GM12801 (cell line): ENCODE measurements at regions not wholly inside any gene's neighbourhood (a gene's known extent, or its start where the extent isn't known, plus 50 kb on each side); places are given as distances from the start of the nearest gene placed in this dataset.

Experiments
- TF ChIP-seq, protein P1 (sequence below): IDR thresholded peaks from one replicate; pipeline ENCODE4 v1.5.1; 2011; ENCODE audit warnings: control low read depth; ENCODE audit not compliant: insufficient read length; ENCODE audit errors: extremely low read depth

DNA sequence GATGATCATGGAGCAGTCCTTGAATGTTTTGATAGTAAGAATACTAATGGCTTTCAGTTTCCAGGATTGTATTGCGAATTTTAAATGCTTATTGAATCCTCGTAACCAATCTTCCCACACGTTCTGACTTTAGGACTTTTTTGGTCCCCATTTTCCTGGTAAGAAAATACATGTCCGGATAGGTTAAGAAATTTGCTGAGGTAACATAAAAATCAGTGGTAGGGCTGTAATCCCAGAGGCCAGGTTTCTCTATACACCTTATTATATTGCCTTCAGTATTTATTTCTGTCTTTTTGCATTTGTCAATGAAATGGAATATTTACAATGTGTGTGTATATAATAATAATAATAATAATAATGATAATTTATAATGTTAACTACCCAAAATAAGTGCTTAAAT lies 603.2 kb downstream of the TMEM182 start:
- TF ChIP-seq, protein P1, sequence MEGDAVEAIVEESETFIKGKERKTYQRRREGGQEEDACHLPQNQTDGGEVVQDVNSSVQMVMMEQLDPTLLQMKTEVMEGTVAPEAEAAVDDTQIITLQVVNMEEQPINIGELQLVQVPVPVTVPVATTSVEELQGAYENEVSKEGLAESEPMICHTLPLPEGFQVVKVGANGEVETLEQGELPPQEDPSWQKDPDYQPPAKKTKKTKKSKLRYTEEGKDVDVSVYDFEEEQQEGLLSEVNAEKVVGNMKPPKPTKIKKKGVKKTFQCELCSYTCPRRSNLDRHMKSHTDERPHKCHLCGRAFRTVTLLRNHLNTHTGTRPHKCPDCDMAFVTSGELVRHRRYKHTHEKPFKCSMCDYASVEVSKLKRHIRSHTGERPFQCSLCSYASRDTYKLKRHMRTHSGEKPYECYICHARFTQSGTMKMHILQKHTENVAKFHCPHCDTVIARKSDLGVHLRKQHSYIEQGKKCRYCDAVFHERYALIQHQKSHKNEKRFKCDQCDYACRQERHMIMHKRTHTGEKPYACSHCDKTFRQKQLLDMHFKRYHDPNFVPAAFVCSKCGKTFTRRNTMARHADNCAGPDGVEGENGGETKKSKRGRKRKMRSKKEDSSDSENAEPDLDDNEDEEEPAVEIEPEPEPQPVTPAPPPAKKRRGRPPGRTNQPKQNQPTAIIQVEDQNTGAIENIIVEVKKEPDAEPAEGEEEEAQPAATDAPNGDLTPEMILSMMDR, result no peak

- TF ChIP-seq, protein P1, result no peak
Measured at GRCh38 chr2:103367877-103368276, 606.0 kb downstream of the TMEM182 start.

GRCh38 chr2:103383541-103383940 lies 621.7 kb downstream of the TMEM182 start:
- TF ChIP-seq, protein P1, result no peak

- TF ChIP-seq, protein P1, result no peak
Measured at GRCh38 chr2:103386872-103387271, 625.0 kb downstream of the TMEM182 start.

GRCh38 chr2:103387888-103388287 lies 626.1 kb downstream of the TMEM182 start:
- TF ChIP-seq, protein P1, result no peak

- TF ChIP-seq, protein P1, result no peak
Measured at GRCh38 chr2:103396152-103396551, 634.3 kb downstream of the TMEM182 start.

GRCh38 chr2:103401621-103402020 lies 639.8 kb downstream of the TMEM182 start:
- TF ChIP-seq, protein P1, result no peak

GRCh38 chr2:103402336-103402735 lies 640.5 kb downstream of the TMEM182 start:
- TF ChIP-seq, protein P1, result no peak
